GM12878 (cell line): ENCODE measurements at regions not wholly inside any gene's neighbourhood (a gene's known extent, or its start where the extent isn't known, plus 50 kb on each side); places are given as distances from the start of the nearest gene placed in this dataset.

Experiments
- ATAC-seq: fragments of 200-7000 bp; cut with Tn5 transposase; 3 replicates; pipeline ENCODE4 v1.9.1; 2020; ENCODE audit warnings: mild to moderate bottlenecking, moderate library complexity
- BruUV-seq: library from RNA; stranded (reverse); fragments of 400-500 nt; replicated peaks from 2 replicates; lab custom pipeline; 2021; lab: Mats Ljungman, UMichigan
- CTCF ChIA-PET: fragments of 300-600 bp; sonication (Branson Sonifier 250); formaldehyde crosslinking; extraction: SDS; loops from one replicate; lab custom pipeline; 2021; ENCODE audit warnings: inconsistent platforms; lab: Yijun Ruan, JAX
- POLR2A ChIA-PET: fragments of 350-600 bp; formaldehyde crosslinking; extraction: SDS; loops from one replicate; lab custom pipeline; 2021; ENCODE audit warnings: inconsistent platforms; lab: Charles Lee
- RAD21 ChIA-PET: fragments of 300-600 bp; sonication (Branson Sonifier 250); formaldehyde crosslinking; loops from one replicate; lab custom pipeline; 2023; ENCODE audit warnings: antibody characterized with exemption; ENCODE audit not compliant: unreplicated experiment; lab: Charles Lee
- SMC1A ChIA-PET: fragments of 300-600 bp; sonication (Branson Sonifier 250); formaldehyde crosslinking; loops from one replicate; lab custom pipeline; 2023; ENCODE audit not compliant: unreplicated experiment, uncharacterized antibody; lab: Charles Lee
- DNase-seq: peaks from one replicate; pipeline ENCODE4 v3.0.0-alpha.2; 2011; ENCODE audit warnings: low read depth, low spot score
- FAIRE-seq: peaks from 3 replicates; lab custom pipeline; 2011; peaks lifted over from hg19 to GRCh38; lab: Jason Lieb, UNC
- H2AFZ ChIP-seq: 2 replicates; pipeline ENCODE4 v1.6.0; 2011; ENCODE audit warnings: low read depth, low read length, control low read depth; ENCODE audit not compliant: control insufficient read depth
- H3K27ac ChIP-seq: 2 replicates; pipeline ENCODE4 v1.5.1; 2011; ENCODE audit warnings: control low read depth; ENCODE audit not compliant: control insufficient read depth, insufficient read depth
- H3K27me3 ChIP-seq, 2 experiments: replicated peaks in 1 of 2; 2 replicates each; pipeline versions ENCODE4 v1.6.0 to v1.6.1; 2011; ENCODE audit warnings: low read length in 1 of 2; ENCODE audit not compliant: control insufficient read depth in 2 of 2, insufficient read depth in 2 of 2
- H3K36me3 ChIP-seq, 2 experiments: 2 replicates each; pipeline ENCODE4 v1.5.1; 2011; ENCODE audit warnings: low read length in 1 of 2; ENCODE audit not compliant: control insufficient read depth in 2 of 2, insufficient read depth in 2 of 2
- H3K4me1 ChIP-seq: 2 replicates; pipeline ENCODE4 v1.6.1; 2011; ENCODE audit warnings: mild to moderate bottlenecking, low read length, moderate library complexity, mixed read lengths; ENCODE audit not compliant: control insufficient read depth, insufficient read depth
- H3K4me2 ChIP-seq: 2 replicates; pipeline ENCODE4 v1.6.0; 2011; ENCODE audit warnings: control low read depth; ENCODE audit not compliant: control insufficient read depth, insufficient read depth
- H3K4me3 ChIP-seq: fragments of 200-600 bp; sonication (generic); 2 replicates; pipeline ENCODE4 v1.5.1; 2016
- H3K79me2 ChIP-seq: 2 replicates; pipeline ENCODE4 v1.6.0; 2011; ENCODE audit warnings: low read length; ENCODE audit not compliant: control insufficient read depth, insufficient read depth
- H3K9ac ChIP-seq: 2 replicates; pipeline ENCODE4 v1.8.0; 2011; ENCODE audit warnings: low read length, control low read depth, mixed read lengths; ENCODE audit not compliant: control insufficient read depth, insufficient read depth
- H3K9me3 ChIP-seq: replicated peaks from 3 replicates; pipeline ENCODE4 v1.5.1; 2011; ENCODE audit warnings: mild to moderate bottlenecking, low read length; ENCODE audit not compliant: control insufficient read depth, insufficient read depth
- H4K20me1 ChIP-seq: 2 replicates; pipeline ENCODE4 v1.6.0; 2011; ENCODE audit not compliant: control insufficient read depth, insufficient read depth
- CBX5 ChIP-seq: sonication (generic); IDR thresholded peaks from 2 replicates; pipeline ENCODE4 v1.6.1; 2016; ENCODE audit warnings: low read depth, moderate library complexity, mild to moderate bottlenecking, inconsistent platforms
- CREB1 ChIP-seq: IDR thresholded peaks from 2 replicates; pipeline ENCODE4 v1.6.1; 2012; ENCODE audit warnings: low read depth, mild to moderate bottlenecking, inconsistent platforms
- NFYB ChIP-seq: IDR thresholded peaks from 2 replicates; pipeline ENCODE4 v1.6.1; 2011; ENCODE audit warnings: low read depth, mild to moderate bottlenecking, low read length, improper control_type of control experiment, moderate library complexity; ENCODE audit not compliant: insufficient read depth
- PML ChIP-seq: IDR thresholded peaks from 2 replicates; pipeline ENCODE4 v1.6.1; 2012; ENCODE audit warnings: low read length, inconsistent platforms
- RB1 ChIP-seq: fragments of 450-650 bp; formaldehyde crosslinking; IDR thresholded peaks from 2 replicates; pipeline ENCODE4 v1.6.1; 2017; ENCODE audit warnings: mild to moderate bottlenecking, borderline replicate concordance
- RBBP5 ChIP-seq: fragments of 200-600 bp; sonication (generic); conservative IDR thresholded peaks from 2 replicates; pipeline ENCODE4 v1.6.1; 2016
- ZBTB40 ChIP-seq: fragments of 450-650 bp; IDR thresholded peaks from 2 replicates; pipeline ENCODE4 v1.6.1; 2016; ENCODE audit warnings: mild to moderate bottlenecking, moderate library complexity, borderline replicate concordance
- ZNF207 ChIP-seq: fragments of 450-650 bp; IDR thresholded peaks from 2 replicates; pipeline ENCODE4 v1.6.1; 2014; ENCODE audit warnings: antibody characterized with exemption, mild to moderate bottlenecking, borderline replicate concordance
- WGBS: methylation state at CpG from one replicate; pipeline ENCODE4 v1.1.6; 2016; ENCODE audit warnings: low lambda C conversion rate; ENCODE audit not compliant: insufficient replicate concordance, insufficient coverage; ENCODE audit errors: missing lambda C conversion rate; 5-methylcytosine and 5-hydroxymethylcytosine counted together
- in situ Hi-C: fragments of 300-500 bp; cut with MboI; formaldehyde crosslinking; loops from 9 replicates; pipeline ENCODE4 v1.14.3; 2018; ENCODE audit warnings: mixed read lengths
- intact Hi-C: fragments of 100-400 bp; cut with micrococcal nuclease; formaldehyde crosslinking; loops from one replicate; pipeline ENCODE4 v1.14.2; 2022; ENCODE audit not compliant: unreplicated experiment
- TF ChIP-seq, protein P1 (sequence below): IDR thresholded peaks from 2 replicates; pipeline ENCODE4 v1.6.1; 2012; ENCODE audit warnings: low read depth, low read length, improper control_type of control experiment
- TF ChIP-seq, protein P2 (sequence below): fragments of 450-650 bp; IDR thresholded peaks from 2 replicates; pipeline ENCODE4 v1.6.1; 2017; ENCODE audit warnings: mild to moderate bottlenecking

DNA sequence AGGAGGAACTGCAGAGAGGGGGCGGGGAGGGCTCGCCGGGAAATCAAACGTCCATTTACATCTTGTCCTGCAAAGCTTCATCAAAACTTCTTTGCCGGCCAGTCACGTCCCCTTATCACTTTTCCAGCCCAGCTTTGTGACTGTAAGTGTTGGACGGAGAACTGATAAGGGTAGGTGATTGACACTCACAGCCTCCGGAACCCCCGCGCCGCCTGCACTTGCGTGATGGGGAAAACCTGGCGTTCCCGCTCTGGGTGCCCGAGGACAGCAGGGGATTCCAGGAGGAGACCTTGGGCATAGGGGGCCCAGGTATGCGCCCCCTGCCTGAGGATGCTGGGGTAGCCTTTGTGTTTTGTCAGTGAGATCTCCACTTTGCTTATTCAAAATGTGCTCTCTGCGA lies 72.8 kb upstream of the ANKRD34C start:
- Histone ChIP-seq H3K79me2 (no peaks in the 10 kb centered on the region), H3K4me1 (no peaks in the 10 kb centered on the region), H3K4me3 (no peak overlapping the region), H2AFZ (no peak overlapping the region), H3K9me3 (no peaks in the 10 kb centered on the region), H3K27me3 (peaks cover 6 to 7% of the 10 kb centered on the region in 2 experiments), H3K27ac (no peak overlapping the region), H3K4me2 (no peak overlapping the region), H4K20me1 (no peaks in the 10 kb centered on the region), H3K36me3 (no peaks in the 10 kb centered on the region), H3K9ac (no peak overlapping the region)
- in situ Hi-C loops (no loop called here), intact Hi-C loops (no loop called here)
- no peak for DNase-seq
- ChIA-PET RAD21 (no interaction called here), SMC1A (no interaction called here), POLR2A (no interaction called here), CTCF (no interaction called here)
- 33% methylated on average over 17 of the region's 17 CpGs for WGBS
- TF ChIP-seq RBBP5 = no peak
- FAIRE-seq = no peak
- ATAC-seq = no peak
- BruUV-seq = no TSS peak

- no peak overlapping the region for H3K27ac ChIP-seq
- H3K9me3 ChIP-seq = no peaks in the 10 kb centered on the region
- POLR2A ChIA-PET = no interaction called here
- peaks cover 7 to 8% of the 10 kb centered on the region in 2 experiments for H3K27me3 ChIP-seq
- no peak overlapping the region for H3K4me2 ChIP-seq
- no peak for DNase-seq
- SMC1A ChIA-PET = interaction anchor here (1.3 to 2.0 kb wide), 2 partner anchors 162 to 181 kb away, joined by 3 to 9 read pairs; no protein-coding TSS in a partner anchor
- H3K79me2 ChIP-seq = no peaks in the 10 kb centered on the region
- no peak overlapping the region for H3K4me3 ChIP-seq
- RAD21 ChIA-PET = no interaction called here
- WGBS = 45% methylated on average over 7 of the region's 7 CpGs
- no peak overlapping the region for H2AFZ ChIP-seq
- no peak overlapping the region for H3K9ac ChIP-seq
- no peaks in the 10 kb centered on the region for H3K4me1 ChIP-seq
- H3K36me3 ChIP-seq = no peaks in the 10 kb centered on the region
- intact Hi-C loops = no loop called here
- no peak for ATAC-seq
- CTCF ChIA-PET = interaction anchor here (2.2 to 2.5 kb wide), 2 partner anchors 24 to 181 kb away, joined by 15 to 17 read pairs; no protein-coding TSS in a partner anchor
- in situ Hi-C loops = no loop called here
- BruUV-seq = no TSS peak
- FAIRE-seq = no peak
- no peaks in the 10 kb centered on the region for H4K20me1 ChIP-seq
- no peak for TF ChIP-seq RBBP5
- no peak for TF ChIP-seq ZBTB40
- TF ChIP-seq, protein P1, sequence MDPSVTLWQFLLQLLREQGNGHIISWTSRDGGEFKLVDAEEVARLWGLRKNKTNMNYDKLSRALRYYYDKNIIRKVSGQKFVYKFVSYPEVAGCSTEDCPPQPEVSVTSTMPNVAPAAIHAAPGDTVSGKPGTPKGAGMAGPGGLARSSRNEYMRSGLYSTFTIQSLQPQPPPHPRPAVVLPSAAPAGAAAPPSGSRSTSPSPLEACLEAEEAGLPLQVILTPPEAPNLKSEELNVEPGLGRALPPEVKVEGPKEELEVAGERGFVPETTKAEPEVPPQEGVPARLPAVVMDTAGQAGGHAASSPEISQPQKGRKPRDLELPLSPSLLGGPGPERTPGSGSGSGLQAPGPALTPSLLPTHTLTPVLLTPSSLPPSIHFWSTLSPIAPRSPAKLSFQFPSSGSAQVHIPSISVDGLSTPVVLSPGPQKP = no peak
- no peak for TF ChIP-seq ZNF207
- TF ChIP-seq, protein P2, sequence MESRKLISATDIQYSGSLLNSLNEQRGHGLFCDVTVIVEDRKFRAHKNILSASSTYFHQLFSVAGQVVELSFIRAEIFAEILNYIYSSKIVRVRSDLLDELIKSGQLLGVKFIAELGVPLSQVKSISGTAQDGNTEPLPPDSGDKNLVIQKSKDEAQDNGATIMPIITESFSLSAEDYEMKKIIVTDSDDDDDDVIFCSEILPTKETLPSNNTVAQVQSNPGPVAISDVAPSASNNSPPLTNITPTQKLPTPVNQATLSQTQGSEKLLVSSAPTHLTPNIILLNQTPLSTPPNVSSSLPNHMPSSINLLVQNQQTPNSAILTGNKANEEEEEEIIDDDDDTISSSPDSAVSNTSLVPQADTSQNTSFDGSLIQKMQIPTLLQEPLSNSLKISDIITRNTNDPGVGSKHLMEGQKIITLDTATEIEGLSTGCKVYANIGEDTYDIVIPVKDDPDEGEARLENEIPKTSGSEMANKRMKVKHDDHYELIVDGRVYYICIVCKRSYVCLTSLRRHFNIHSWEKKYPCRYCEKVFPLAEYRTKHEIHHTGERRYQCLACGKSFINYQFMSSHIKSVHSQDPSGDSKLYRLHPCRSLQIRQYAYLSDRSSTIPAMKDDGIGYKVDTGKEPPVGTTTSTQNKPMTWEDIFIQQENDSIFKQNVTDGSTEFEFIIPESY = no peak
- TF ChIP-seq PML = no peak
- TF ChIP-seq NFYB = no peak
- no peak for TF ChIP-seq RB1
- TF ChIP-seq CREB1 = no peak
- no peak for TF ChIP-seq CBX5
Measured at GRCh38 chr15:79209116-79209515, 73.4 kb upstream of the ANKRD34C start.
